ENCODE measurements at regions not wholly inside any gene's neighbourhood (a gene's known extent, or its start where the extent isn't known, plus 50 kb on each side); places are given as distances from the start of the nearest gene placed in this dataset.
A peak's percentile ranks its signal among the peaks of the same experiment; 100 is the strongest.

DNA sequence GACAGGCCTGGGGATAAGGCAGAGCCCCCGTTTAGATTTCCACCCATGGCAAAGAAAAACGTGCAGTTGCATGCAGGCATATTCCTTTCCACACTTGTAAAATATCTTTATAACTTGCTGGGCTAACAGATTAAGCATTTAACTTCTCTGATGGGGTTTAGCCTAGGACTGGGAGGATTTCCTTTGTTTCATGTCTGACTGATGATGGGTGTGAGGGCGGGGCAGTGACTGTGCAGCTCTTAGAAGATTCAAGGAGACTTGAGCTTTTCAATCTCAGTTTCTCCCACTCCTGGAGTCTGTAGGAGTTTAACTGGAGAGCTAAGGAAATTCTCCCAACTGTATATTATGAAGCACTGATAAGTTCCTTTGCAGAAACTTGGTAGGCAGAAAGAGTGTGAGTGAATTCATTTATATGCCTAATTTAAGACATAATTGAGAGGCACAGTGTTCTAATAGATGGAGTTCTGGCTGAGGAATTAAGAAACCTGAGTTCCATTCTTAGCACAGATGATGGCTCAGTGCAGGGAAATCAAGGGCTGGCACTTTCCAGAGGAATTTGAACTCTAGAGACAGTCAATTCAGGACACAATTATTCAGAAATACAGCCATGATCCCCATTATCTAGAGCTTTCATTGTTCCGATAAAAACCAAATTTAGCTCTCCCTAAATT, 214.6 kb upstream of the CNR1 start:
- no peak for DNase-seq (ENCODE audit: low spot score)

GRCh38 chr6:88380083-88380482, 213.9 kb upstream of the CNR1 start:
- peak; percentile 3 for DNase-seq (ENCODE audit: low spot score)

DNA sequence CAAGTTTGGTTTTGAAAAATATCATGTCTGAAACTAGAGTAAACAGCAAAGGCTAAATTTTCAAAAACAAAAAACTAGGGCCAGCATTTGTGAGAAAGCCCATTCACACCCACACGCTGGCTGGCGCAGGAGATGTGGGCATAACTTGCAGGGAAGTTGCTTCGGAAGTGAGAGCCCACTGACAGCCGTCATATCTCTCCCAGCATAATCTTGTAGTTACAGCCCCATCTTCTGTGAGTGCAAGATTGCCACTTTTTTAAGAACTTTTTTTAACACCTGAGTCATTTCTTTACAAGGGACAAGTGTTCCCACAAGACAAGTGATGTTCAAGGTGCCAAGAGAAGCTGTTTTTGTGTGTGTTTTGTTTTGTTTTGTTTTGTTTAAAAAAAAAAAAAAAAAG, 212.5 kb upstream of the CNR1 start:
- no peak for DNase-seq (ENCODE audit: low spot score)

- DNase-seq (ENCODE audit: low spot score), result no peak
These were observed 211.9 kb upstream of the CNR1 start for GRCh38 chr6:88377976-88378568.

GRCh38 chr6:88376768-88377387, 210.7 kb upstream of the CNR1 start:
- no peak for DNase-seq (ENCODE audit: low spot score)

DNA sequence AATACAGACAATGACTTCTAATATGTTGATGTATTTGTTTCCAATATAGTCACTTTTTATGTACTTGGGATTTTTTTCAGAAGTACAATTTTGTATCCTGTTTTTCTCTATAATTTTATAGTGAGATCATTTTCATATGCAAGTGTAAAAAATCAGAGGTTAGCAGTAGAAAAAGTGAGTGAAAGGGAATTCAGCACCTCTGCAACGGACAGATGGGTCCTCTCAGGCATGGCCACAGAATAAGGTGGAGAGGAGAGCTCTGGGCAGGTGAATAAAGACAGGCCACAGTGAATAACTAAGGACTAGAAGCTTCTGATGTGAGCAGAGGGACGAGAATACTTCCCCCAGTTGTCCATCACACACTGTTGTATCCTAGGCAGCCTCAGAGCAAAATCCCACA, 210.1 kb upstream of the CNR1 start:
- DNase-seq (ENCODE audit: low spot score), result no peak

- DNase-seq (ENCODE audit: low spot score), result no peak
These were observed 208.4 kb upstream of the CNR1 start for GRCh38 chr6:88374553-88374952.

DNA sequence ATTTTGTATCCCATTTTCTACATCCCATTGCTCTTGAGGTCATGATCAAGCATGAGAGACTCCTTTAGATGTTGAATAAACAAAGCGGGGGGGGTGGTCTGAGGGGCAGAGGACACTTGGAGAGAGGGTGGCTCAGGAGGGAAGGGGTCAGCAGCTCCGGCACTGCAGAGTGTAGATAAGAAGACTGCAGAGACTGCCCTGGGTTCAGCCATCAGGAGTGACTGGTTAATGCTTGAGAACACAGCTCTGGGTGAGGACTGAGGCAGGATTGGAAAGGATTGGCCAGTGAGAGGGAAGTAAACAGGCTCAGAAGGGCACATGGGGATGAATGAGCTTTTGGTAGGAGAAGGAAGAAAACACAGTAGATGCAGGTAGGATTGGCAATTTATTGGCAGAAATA, 205.3 kb upstream of the CNR1 start:
- DNase-seq (ENCODE audit: low spot score), result no peak

- no peak for DNase-seq (ENCODE audit: low spot score)
These were observed 204.1 kb upstream of the CNR1 start for GRCh38 chr6:88370127-88370710.

GRCh38 chr6:88369262-88369661, 203.1 kb upstream of the CNR1 start:
- DNase-seq (ENCODE audit: low spot score), result no peak

- no peak for DNase-seq (ENCODE audit: low spot score)
These were observed 202.1 kb upstream of the CNR1 start for GRCh38 chr6:88368071-88368787.

DNA sequence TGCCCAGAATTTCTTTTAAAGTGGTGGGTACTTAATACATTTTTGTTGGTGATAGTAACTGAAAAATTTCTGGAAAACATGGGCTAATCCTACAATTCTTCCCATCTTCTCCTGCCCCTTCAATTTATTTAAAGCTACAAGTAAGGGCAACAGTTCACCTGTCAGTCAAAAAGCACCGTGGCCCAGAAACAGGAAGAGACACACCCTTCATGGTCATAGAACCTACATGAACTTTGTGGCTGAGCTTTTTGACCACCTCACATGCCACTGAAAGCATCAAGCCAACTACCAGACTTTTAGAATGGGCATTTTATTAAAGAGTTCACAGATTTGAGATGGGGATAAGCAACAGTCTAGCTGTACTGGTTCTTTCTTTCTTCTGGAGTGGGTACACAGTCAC, 201.1 kb upstream of the CNR1 start:
- DNase-seq (ENCODE audit: low spot score), result no peak

DNA sequence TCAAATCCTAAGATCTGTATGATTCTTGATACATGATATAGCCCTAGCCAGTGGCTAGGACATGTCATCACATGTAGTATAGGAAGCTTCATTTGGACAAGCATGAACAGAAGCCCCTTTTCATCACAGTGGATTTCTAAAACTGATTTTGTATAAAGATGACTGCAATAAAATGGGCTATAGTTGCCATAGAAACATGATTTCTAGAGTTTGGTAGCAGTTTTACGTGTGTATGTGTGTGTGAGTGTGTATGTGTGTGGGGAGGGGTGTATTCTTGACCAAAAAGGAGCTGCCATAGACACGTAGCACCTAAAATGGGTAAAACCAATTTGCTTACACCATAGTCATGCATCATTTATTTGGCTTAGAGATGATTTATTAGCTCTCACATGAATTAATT, 200.5 kb upstream of the CNR1 start:
- no peak for DNase-seq (ENCODE audit: low spot score)

DNA sequence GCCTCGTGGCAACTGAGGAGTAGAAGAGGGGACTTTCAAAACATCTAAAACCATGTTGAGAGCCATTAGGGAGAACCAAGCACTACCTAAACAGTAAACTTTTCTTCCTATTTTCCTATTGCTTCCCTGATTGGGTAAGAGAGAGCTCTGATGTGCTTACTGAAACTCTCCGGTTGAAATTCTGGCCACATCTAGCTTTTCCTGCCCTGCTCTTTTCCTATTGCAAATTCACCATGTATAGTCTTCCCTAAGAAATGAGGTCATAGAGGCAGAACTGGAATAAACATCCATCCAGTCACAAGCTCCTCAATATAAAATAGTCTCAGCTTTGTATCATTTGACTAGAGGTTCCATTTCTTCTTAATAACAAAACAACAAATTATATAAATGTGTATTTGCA, 199.5 kb upstream of the CNR1 start:
- no peak for DNase-seq (ENCODE audit: low spot score)

DNA sequence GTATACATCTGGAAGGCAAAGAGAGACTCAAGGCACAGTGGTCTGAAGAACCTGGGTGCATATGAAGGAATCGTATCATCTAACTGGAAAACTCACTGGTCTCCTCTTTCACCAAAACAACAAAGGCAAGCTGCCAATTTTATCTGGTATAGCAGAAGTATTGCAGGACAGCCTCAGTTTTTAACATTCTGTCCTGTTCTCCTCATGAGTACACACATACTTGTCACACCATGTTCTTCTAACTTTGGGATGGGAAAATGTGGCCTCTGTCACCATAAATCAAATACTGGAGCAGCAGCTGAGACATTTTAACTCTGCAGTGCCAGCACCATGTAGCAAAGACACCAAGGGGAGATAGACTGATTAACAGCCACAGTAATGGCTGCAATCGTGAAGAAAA, 199.1 kb upstream of the CNR1 start:
- no peak for DNase-seq (ENCODE audit: low spot score)

DNA sequence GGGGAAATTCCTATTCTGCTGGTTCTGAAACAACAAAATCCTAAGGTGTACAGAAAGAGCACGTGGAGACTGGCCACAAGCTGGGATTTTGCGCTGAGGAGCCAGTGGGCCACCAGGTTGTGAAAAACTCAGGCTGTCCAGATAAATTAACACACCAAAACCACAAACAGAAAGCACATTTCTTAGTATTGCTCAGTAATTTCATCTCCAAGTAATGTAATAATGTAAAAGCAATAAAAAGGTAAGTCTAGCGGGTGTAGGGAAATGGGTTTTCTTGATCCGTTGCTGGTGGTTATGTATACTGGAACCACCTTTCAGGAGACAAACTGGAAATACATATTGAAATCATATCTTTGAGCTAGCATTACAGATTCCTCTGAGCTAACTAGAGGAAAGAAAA, 195.6 kb upstream of the CNR1 start:
- no peak for DNase-seq (ENCODE audit: low spot score)

GRCh38 chr6:88361298-88361697, 195.2 kb upstream of the CNR1 start:
- DNase-seq (ENCODE audit: low spot score), result no peak

GRCh38 chr6:88360203-88360797, 194.2 kb upstream of the CNR1 start:
- DNase-seq (ENCODE audit: low spot score), result no peak

DNA sequence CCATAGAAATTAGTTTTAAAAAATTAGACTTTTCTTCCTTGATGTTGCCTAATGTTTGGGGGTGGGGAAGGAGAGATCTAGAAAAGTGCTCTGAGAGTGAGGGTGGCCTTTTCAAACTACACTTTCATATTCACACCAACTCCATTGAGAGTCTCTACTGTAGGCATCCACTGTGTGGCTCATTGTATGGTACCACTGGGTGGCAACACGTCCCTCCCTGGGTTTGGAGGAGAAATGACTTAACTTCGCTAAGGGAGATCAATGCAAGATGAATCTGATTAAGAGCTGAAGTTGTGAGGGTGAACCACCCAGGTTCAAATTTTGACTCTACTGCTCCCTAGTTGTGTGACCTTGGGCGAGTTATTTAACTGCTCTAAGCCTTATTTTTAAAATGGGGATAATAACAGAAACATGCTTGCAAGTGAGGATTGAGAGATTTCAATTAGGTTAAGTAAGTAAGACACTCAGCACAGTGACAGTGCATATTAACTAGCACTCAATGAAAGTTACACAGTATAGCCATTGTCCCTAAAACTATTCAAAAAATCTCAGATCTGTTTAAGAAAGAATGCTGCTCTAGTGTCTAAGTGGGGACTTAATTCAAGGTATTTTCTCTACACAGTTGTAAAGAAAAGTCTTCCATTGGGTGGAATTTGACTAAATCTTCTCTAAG, 193.5 kb upstream of the CNR1 start:
- no peak for DNase-seq (ENCODE audit: low spot score)

- DNase-seq (ENCODE audit: low spot score), result no peak
These were observed 192.7 kb upstream of the CNR1 start for GRCh38 chr6:88358846-88359245.

DNA sequence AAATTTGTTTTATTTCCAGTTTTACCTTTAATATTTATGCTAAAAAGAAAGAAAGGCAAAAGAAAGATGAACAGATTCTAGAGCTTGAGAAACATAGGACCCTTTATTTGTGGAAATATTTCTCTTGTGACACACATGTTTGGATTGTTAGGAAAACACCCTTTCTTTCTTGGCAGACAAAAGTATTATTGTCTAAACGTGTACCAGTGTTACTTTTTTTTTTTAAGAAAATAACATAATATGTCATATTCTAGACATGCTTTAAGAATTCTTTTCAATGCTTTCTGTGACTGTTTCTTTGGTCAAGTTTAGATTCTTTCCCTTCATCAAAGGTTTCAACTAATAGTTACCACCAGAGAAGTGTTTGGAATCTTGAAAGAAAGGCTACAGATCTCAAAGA, 183.4 kb upstream of the CNR1 start:
- no peak for DNase-seq (ENCODE audit: low spot score)

DNA sequence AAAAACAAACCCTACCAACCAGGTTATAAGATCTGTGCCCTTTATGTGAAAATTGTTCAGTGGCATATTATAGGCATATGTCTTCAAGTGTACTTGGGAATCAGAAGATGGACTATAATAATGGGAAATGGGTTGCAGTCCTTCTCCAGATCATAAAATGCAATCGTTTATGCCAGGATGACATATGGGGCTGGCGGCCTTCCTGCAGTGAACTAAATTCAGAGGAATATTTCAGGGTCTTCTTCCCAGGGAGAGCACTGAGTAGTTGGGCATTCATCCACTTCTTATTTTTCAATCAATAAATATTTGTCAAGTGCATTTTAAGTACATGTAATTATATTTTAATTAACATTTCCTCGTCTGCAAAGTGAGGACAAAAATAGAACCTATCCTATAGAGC, 176.2 kb upstream of the CNR1 start:
- no peak for DNase-seq (ENCODE audit: low spot score)

Measured in hepatic stellate cell (primary cell).